C4-2B (cell line): ENCODE measurements at regions not wholly inside any gene's neighbourhood (a gene's known extent, or its start where the extent isn't known, plus 50 kb on each side); places are given as distances from the start of the nearest gene placed in this dataset.

ENCODE experiments used
- H3K27ac ChIP-seq: fragments of 450-650 bp; 2 replicates; pipeline ENCODE4 v1.5.1; 2017
- ZFX ChIP-seq: fragments of 450-650 bp; IDR thresholded peaks from 2 replicates; pipeline ENCODE4 v1.6.1; 2017
- TF ChIP-seq, protein P1 (sequence below): fragments of 450-650 bp; conservative IDR thresholded peaks from 2 replicates; pipeline ENCODE4 v1.5.1; 2017; ENCODE audit warnings: mild to moderate bottlenecking

DNA sequence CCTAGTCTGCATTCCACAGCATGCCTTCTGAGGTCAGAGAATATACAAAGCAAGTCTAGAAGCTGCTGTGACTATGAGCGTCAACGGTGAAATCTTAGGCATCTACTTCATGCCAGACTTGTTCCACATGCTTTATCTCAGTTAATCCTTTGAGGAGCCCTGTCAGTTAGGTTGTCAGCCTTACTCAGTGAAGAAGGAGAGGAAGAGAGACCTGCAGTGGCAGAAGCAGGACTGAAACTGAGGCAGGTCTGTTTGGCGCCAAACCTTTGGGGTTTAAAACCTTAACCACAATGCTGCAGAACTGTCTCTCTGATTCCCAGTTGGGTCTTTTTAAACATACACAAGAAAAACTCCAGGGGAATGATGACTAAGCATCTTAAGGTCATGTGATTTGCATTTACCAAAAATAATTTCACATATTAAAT, 139.0 kb upstream of the LIPC start:
- no peak overlapping the region for H3K27ac ChIP-seq
- TF ChIP-seq, protein P1, sequence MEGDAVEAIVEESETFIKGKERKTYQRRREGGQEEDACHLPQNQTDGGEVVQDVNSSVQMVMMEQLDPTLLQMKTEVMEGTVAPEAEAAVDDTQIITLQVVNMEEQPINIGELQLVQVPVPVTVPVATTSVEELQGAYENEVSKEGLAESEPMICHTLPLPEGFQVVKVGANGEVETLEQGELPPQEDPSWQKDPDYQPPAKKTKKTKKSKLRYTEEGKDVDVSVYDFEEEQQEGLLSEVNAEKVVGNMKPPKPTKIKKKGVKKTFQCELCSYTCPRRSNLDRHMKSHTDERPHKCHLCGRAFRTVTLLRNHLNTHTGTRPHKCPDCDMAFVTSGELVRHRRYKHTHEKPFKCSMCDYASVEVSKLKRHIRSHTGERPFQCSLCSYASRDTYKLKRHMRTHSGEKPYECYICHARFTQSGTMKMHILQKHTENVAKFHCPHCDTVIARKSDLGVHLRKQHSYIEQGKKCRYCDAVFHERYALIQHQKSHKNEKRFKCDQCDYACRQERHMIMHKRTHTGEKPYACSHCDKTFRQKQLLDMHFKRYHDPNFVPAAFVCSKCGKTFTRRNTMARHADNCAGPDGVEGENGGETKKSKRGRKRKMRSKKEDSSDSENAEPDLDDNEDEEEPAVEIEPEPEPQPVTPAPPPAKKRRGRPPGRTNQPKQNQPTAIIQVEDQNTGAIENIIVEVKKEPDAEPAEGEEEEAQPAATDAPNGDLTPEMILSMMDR = no peak
- TF ChIP-seq ZFX = no peak

DNA sequence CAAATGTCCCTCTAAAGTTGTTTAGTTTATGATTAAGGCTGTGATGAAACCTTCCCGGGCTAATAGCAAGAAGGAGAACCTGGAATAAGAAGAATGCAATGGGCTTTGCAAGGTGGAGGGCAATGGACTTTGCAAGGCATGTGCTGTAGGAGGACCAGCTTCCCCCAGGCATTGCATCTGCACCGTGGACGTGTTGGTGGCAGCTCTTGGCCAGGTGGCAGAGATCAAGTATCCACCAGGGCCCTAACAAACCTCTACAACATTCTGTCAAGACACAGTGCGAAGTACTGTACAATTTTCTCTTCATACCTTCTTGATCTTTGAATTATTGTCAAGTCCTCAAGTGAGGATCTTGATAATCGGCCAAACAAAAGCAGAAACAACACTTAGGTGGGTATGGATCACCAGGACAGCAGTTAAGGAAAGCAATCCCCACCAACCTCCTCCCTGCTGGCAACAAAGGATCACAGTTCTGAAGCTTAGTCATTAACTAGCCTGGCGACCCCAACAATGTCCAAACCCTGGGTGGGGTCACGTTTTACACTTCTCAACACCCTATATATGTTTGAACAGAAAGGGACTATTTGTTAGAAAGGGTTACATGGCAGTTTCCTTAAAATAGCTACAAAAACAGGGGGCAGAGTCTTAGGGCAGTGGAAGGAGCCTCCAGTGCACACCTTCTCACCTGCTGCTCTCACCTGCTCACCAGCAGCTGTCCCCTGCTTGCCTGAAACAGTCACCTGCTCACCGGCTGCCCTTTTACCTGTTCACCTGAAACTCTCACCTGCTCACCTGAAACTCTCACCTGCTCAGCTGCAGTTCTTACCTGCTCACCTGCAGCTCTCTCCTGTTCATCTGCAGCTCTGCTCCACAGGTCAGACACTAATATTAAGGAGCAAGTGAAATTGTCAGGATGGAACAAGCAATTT, 137.9 kb upstream of the LIPC start:
- no peak overlapping the region for H3K27ac ChIP-seq
- TF ChIP-seq, protein P1 = no peak
- no peak for TF ChIP-seq ZFX

DNA sequence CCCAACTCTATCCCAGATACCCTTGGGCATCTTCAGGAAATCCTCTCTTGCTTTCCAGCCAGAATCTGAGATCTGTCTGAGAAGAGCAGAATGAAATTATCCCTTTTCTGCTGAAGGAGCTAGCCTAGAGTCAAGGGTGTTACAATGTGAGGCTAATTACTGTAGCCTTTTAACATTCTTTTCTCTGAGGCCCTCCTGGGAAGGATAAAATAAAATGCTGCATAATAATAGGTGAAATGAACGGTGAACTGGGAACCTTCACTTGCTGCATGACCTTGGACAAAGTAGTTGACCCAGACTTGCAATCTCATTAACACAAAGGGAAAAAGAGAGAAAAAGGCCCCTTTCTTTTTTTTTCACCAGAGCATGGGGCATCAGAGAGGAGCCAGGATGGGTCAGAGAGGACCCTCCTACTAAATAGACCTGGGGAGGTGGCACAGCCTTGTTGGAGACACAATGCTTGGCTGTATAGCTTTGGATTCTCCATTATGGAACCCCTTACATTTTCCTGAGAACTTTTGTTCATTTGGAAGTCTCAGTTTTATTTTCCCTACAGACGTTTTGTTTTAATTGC, 137.0 kb upstream of the LIPC start:
- TF ChIP-seq, protein P1 = no peak
- no peak for TF ChIP-seq ZFX
- H3K27ac ChIP-seq = no peak overlapping the region

DNA sequence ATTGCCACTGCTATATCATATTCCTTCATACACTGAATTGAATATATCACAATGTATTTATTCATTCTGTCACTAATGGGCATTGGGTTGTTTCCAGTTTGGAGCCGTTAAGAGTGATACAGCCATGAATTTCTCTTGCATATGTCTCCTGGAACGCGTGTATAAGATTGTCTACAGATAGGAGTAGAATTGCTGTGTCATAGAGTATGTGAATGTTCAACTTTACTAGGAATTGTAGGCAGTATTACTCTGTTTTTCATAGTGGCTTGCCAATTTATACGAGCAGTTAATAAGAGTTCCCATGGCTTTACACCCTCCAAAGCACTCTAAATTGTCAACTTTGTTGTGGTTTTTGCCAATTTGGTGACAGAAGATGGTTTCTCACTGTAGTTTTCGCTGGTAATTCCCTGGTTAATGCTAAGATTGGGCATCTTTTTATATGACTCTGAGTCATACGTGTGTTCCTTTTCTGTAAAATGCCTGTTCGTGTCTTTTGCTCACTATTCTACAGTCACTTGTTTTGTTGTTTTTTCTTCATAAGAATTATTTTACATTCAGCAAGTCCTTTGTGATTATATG, 136.1 kb upstream of the LIPC start:
- TF ChIP-seq, protein P1 = no peak
- no peak for TF ChIP-seq ZFX

DNA sequence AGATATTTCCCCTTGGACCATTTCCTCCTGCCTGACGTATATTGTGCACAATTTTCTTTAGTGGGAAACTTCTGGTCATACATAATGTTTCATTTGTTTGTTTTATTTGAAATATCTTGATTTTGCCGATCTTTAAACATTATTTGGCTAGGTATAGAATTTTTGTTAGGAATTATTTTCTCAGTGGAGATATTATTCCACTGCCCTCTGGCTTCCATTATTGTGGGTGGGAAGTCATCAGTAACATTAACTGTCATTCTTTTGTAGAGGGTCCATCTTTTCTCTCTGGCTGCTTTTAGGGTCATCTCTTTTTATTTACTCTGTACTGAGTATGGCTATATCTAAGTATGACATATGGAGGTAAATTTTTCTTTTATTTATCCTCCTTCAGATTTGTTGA, 135.5 kb upstream of the LIPC start:
- no peak for TF ChIP-seq ZFX
- TF ChIP-seq, protein P1 = no peak

More for the DNA sequence above, 136.1 kb upstream of the LIPC start:
- H3K27ac ChIP-seq = no peak overlapping the region

DNA sequence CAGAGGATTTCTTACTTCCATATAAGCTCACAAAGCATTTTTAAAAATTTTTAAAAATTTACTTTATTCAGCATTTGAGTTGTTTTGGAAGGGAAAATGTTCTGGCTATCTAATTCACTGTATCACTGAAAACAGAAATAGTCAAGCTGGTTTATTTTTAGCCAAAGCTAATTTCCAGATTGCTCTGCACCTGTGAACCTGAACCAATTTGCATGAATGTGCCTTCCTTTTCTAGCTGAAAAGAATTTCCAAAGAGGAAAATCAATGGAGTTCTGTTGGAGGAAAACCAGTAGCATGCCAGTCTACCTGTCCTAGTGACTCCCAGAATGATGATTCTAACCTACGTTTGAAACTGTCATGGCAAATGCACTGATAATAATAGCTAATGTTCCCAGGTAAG, 134.2 kb upstream of the LIPC start:
- TF ChIP-seq, protein P1 = no peak
- TF ChIP-seq ZFX = no peak
- no peak overlapping the region for H3K27ac ChIP-seq

More for the DNA sequence above, 135.5 kb upstream of the LIPC start:
- H3K27ac ChIP-seq = no peak overlapping the region
